ENCODE measurements at regions not wholly inside any gene's neighbourhood (a gene's known extent, or its start where the extent isn't known, plus 50 kb on each side); places are given as distances from the start of the nearest gene placed in this dataset.

DNA sequence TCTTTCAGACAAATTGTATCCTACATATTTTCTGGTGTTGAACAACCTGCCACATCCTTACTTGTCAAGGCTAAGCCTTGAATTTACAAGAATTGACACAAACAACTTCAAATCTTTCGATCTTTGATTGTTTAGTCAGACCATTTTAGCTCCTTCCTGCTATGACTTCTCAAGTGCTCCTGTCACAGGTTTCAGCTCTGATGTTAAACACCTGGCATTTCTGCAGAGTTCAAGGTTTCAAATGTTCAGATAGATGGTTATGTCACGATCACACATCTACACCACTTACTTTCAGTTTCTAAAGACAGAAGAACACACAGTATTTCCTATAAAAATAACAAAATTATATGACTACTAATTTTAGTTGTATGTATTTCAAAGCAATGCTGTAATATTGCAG lies 84.0 kb downstream of the RND3 start:
- TF ChIP-seq, protein P1, sequence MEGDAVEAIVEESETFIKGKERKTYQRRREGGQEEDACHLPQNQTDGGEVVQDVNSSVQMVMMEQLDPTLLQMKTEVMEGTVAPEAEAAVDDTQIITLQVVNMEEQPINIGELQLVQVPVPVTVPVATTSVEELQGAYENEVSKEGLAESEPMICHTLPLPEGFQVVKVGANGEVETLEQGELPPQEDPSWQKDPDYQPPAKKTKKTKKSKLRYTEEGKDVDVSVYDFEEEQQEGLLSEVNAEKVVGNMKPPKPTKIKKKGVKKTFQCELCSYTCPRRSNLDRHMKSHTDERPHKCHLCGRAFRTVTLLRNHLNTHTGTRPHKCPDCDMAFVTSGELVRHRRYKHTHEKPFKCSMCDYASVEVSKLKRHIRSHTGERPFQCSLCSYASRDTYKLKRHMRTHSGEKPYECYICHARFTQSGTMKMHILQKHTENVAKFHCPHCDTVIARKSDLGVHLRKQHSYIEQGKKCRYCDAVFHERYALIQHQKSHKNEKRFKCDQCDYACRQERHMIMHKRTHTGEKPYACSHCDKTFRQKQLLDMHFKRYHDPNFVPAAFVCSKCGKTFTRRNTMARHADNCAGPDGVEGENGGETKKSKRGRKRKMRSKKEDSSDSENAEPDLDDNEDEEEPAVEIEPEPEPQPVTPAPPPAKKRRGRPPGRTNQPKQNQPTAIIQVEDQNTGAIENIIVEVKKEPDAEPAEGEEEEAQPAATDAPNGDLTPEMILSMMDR (conservative IDR thresholded peaks at IDR 0.05; ENCODE audit: low read depth, low read length): no peak
- no peak for DNase-seq (ENCODE audit: low read depth)
- H3K4me3 ChIP-seq (ENCODE audit: low read depth, low read length): no peak overlapping the region

DNA sequence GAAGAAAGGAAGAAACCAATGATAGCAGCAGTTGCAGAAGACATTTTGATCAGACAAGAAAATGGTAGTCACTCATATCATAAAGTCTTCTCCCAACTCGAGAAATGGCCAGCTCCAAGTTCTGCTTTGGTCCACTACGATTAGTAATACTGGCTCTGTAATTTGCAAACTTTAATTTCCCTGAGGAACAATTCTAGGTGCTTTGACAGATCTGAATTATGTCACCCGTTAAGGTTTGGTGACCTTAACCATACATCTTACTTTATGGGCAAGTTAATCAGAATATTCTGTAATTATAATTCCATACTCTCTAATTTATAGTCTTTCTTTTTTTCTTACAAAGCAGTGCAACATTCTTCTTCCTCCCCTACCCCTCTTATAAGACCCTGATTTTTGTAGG lies 84.5 kb downstream of the RND3 start:
- H3K4me3 ChIP-seq (ENCODE audit: low read depth, low read length): no peak overlapping the region
- TF ChIP-seq, protein P1 (conservative IDR thresholded peaks at IDR 0.05; ENCODE audit: low read depth, low read length): no peak
- DNase-seq (ENCODE audit: low read depth): no peak

DNA sequence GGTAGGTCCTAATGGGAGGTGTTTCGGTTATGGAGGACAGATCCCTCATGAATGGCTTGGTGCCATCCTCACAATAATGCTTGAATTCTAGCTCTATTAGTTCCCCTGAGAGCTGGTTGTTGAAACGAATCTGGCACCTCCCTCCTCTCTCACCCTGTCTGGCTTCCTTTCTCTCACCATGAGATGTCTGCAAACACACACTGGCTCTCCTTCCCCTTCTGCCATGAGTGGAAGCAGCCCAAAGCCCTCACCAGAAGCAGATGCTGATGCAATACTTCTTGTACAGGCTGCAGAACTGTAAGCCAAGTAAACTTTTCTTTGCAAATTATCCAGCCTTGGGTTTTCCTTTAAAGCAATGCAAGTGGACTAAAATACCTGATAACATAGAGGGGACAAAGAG lies 86.6 kb downstream of the RND3 start:
- DNase-seq (ENCODE audit: low read depth): no peak
- TF ChIP-seq, protein P1 (conservative IDR thresholded peaks at IDR 0.05; ENCODE audit: low read depth, low read length): no peak
- no peak overlapping the region for H3K4me3 ChIP-seq (ENCODE audit: low read depth, low read length)

DNA sequence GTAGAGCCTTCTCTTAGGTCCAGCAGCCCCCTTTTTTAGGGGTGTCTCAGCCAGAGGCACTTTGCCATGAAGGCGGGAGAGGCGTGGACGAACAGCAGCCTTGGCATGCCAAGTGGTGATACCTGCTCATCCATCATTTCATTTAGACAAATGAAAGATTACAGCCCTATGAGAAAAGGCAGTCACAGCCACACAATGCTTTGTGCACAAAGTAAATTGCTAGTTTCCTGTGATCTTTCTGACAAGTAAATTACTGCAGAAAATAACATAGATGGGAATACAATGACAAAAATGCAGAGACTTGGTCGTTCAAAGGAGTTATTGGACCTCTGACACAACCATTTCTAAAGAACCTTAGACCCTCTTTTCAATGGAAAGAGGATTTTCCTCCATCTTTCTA lies 94.9 kb downstream of the RND3 start:
- DNase-seq (ENCODE audit: low read depth): no peak
- H3K4me3 ChIP-seq (ENCODE audit: low read depth, low read length): no peak overlapping the region
- TF ChIP-seq, protein P1 (conservative IDR thresholded peaks at IDR 0.05; ENCODE audit: low read depth, low read length): no peak

DNA sequence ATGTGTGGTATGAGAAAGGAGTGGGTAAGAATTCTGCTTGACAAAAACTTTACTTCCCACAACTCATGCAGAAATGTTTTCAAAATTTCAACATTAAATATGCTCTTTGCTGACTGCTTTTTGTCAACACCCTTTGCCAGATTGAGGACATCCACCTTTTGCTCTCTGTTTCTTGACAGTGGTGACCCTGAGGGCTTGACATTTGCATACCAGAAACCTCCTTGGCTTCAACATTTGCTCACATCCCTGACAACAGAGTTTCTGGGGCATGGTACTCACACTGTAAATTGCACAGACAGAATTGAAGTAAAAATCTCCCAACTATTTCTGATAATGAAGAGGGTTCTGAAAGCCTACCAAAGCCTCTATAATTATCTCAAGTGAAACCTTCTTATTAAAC lies 95.7 kb downstream of the RND3 start:
- DNase-seq (ENCODE audit: low read depth): peak; percentile 34
- TF ChIP-seq, protein P1 (conservative IDR thresholded peaks at IDR 0.05; ENCODE audit: low read depth, low read length): no peak
- no peak overlapping the region for H3K4me3 ChIP-seq (ENCODE audit: low read depth, low read length)

DNA sequence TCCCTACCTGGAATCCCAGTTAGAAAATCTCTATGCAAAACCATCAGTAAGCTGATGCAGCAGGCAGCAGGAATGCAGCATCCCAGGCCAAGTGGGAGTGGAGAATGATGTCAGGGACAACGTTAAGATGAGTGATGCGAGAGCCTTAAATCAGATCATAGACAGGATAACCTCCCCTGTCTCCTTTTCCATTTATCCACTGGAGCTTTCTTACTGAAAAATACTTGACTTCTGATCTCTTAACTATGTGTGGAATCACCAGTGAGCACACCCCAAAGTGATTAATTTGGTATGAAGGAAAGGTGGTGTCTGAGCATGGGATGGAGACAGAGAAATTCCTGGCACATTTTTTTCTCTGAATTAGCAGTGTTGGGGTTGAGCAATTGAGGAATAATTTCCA lies 98.0 kb downstream of the RND3 start:
- TF ChIP-seq, protein P1 (conservative IDR thresholded peaks at IDR 0.05; ENCODE audit: low read depth, low read length): no peak
- DNase-seq (ENCODE audit: low read depth): peak; percentile 21
- no peak overlapping the region for H3K4me3 ChIP-seq (ENCODE audit: low read depth, low read length)

DNA sequence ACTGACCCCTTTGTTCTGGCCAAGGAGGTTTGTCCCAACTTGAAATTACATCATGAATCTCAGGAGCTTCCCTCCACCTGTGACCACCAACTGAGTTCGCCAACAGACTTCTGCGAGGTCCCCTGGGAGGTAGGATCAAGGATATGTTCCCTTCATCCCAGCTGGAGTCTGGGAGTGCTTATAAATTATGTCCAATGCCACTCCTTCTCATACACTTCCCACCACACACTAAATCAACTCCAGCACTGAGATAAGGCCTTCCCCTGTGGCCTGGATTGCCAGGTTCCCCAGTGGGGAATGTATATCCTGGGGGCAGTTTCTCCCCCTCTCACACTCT lies 99.2 kb downstream of the RND3 start:
- no peak overlapping the region for H3K4me3 ChIP-seq (ENCODE audit: low read depth, low read length)
- DNase-seq (ENCODE audit: low read depth): no peak
- TF ChIP-seq, protein P1 (conservative IDR thresholded peaks at IDR 0.05; ENCODE audit: low read depth, low read length): no peak
